ENCODE measurements at regions not wholly inside any gene's neighbourhood (a gene's known extent, or its start where the extent isn't known, plus 50 kb on each side); places are given as distances from the start of the nearest gene placed in this dataset.

DNA sequence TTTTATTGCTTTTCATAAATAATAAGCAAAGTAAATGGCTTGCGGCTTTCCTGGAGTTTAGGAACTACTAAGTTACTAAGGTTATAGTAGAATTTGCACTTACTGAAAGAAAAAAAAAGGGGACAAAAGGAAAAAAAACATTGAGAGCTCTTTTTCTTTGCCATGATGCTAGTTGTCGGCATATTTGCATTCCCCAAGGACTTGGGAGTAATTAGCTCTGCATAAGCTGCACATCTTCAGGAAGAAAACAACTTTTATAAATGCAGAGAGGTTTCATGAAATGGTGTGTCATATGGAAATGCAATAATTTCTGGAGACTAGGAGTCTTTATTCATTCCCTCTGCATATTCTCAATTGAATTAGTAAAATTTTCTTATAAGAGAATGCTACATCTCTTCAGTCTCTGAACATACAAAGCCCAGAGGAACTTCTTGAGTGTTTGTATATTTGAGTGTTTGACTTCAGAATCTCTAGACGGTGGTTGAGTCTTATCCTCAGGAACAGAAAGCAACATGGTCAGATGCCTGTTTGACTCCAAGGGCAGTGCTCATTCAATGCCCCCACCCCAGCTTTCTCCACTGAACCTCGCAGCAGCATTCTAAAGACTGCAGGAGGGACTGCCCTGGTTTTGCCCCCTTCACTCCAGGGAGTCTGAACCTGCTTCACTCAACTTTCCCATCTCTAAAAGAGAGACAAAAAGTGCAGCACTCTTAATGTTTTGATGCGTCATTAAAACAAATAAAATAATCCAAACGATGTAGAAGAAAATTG is 158.9 kb upstream of the EEA1 start:
- CTCF ChIA-PET: no interaction called here
- Histone ChIP-seq H3K4me1 (peaks cover 61% of the 10 kb centered on the region), H3K27me3 (replicated peaks; ENCODE audit: control insufficient read depth, insufficient read depth, low read length) (no peaks in the 10 kb centered on the region), H3K36me3 (ENCODE audit: control insufficient read depth, insufficient read depth, low read length) (no peaks in the 10 kb centered on the region), H3K4me3 (ENCODE audit: low read depth, low read length) (no peak overlapping the region), H3K9me3 (peaks cover 17% of the 10 kb centered on the region)
- intact Hi-C loops (cut with micrococcal nuclease; ENCODE audit: unreplicated experiment): loop anchor here (1.0 to 5.0 kb wide), 10 partner anchors 14 to 292 kb away; no protein-coding TSS in a partner anchor
- H3K27ac Mint-ChIP-seq (ENCODE audit: unreplicated experiment): peak overlapping the region; percentile 98
- peaks cover 49% of the 10 kb centered on the region for H3K4me1 Mint-ChIP-seq (ENCODE audit: low read depth, unreplicated experiment)
- H3K4me3 Mint-ChIP-seq (ENCODE audit: unreplicated experiment): peak overlapping the region; percentile 27
- no peaks in the 10 kb centered on the region for H3K9me3 Mint-ChIP-seq (ENCODE audit: unreplicated experiment)
- DNase-seq: no peak
- TF ChIP-seq CTCF (IDR thresholded peaks at IDR 0.05; ENCODE audit: insufficient read depth in 1 of 2, low read depth in 1 of 2, low read length in 1 of 2, severe bottlenecking in 1 of 2, unreplicated experiment in 1 of 2): no peak
- BruUV-seq (replicated peaks): no TSS peak
- H3K27me3 Mint-ChIP-seq (ENCODE audit: insufficient read depth, unreplicated experiment): no peaks in the 10 kb centered on the region
- POLR2A ChIA-PET: interaction anchor here (0.6 to 1.0 kb wide), 2 partner anchors 68 to 100 kb away, joined by 3 to 4 read pairs; no protein-coding TSS in a partner anchor
- peaks cover 26% of the 10 kb centered on the region for H3K36me3 Mint-ChIP-seq (ENCODE audit: insufficient read depth, unreplicated experiment)

- peak; percentile 37 to 67 for DNase-seq
- Histone ChIP-seq H3K4me1 (peaks cover 67% of the 10 kb centered on the region), H3K4me3 (ENCODE audit: low read depth, low read length) (no peak overlapping the region), H3K9me3 (peaks cover 17% of the 10 kb centered on the region), H3K36me3 (ENCODE audit: control insufficient read depth, insufficient read depth, low read length) (no peaks in the 10 kb centered on the region), H3K27me3 (replicated peaks; ENCODE audit: control insufficient read depth, insufficient read depth, low read length) (no peaks in the 10 kb centered on the region)
- BruUV-seq (replicated peaks): no TSS peak
- no peaks in the 10 kb centered on the region for H3K27me3 Mint-ChIP-seq (ENCODE audit: insufficient read depth, unreplicated experiment)
- no peak overlapping the region for H3K4me3 Mint-ChIP-seq (ENCODE audit: unreplicated experiment)
- intact Hi-C loops (cut with micrococcal nuclease; ENCODE audit: unreplicated experiment): loop anchor here (2.0 to 5.0 kb wide), 2 partner anchors 83 to 103 kb away; no protein-coding TSS in a partner anchor
- ChIA-PET POLR2A (no interaction called here), CTCF (no interaction called here)
- peak overlapping the region; percentile 98 for H3K27ac Mint-ChIP-seq (ENCODE audit: unreplicated experiment)
- TF ChIP-seq CTCF (IDR thresholded peaks at IDR 0.05; ENCODE audit: insufficient read depth in 1 of 2, low read depth in 1 of 2, low read length in 1 of 2, severe bottlenecking in 1 of 2, unreplicated experiment in 1 of 2): no peak
- H3K9me3 Mint-ChIP-seq (ENCODE audit: unreplicated experiment): no peaks in the 10 kb centered on the region
- H3K4me1 Mint-ChIP-seq (ENCODE audit: low read depth, unreplicated experiment): peaks cover 54% of the 10 kb centered on the region
- H3K36me3 Mint-ChIP-seq (ENCODE audit: insufficient read depth, unreplicated experiment): peaks cover 25% of the 10 kb centered on the region
Observed at GRCh38 chr12:93089805-93090569, 160.9 kb upstream of the EEA1 start.

- POLR2A ChIA-PET: no interaction called here
- Histone ChIP-seq H3K4me1 (peaks cover 67% of the 10 kb centered on the region), H3K4me3 (ENCODE audit: low read depth, low read length) (no peak overlapping the region), H3K36me3 (ENCODE audit: control insufficient read depth, insufficient read depth, low read length) (no peaks in the 10 kb centered on the region), H3K27me3 (replicated peaks; ENCODE audit: control insufficient read depth, insufficient read depth, low read length) (no peaks in the 10 kb centered on the region), H3K9me3 (peaks cover 13% of the 10 kb centered on the region)
- peak overlapping the region; percentile 98 for H3K27ac Mint-ChIP-seq (ENCODE audit: unreplicated experiment)
- no peak for TF ChIP-seq CTCF (IDR thresholded peaks at IDR 0.05; ENCODE audit: insufficient read depth in 1 of 2, low read depth in 1 of 2, low read length in 1 of 2, severe bottlenecking in 1 of 2, unreplicated experiment in 1 of 2)
- H3K4me1 Mint-ChIP-seq (ENCODE audit: low read depth, unreplicated experiment): peaks cover 53% of the 10 kb centered on the region
- BruUV-seq (replicated peaks): no TSS peak
- H3K4me3 Mint-ChIP-seq (ENCODE audit: unreplicated experiment): peak overlapping the region; percentile 19
- no peaks in the 10 kb centered on the region for H3K9me3 Mint-ChIP-seq (ENCODE audit: unreplicated experiment)
- no peaks in the 10 kb centered on the region for H3K27me3 Mint-ChIP-seq (ENCODE audit: insufficient read depth, unreplicated experiment)
- CTCF ChIA-PET: no interaction called here
- H3K36me3 Mint-ChIP-seq (ENCODE audit: insufficient read depth, unreplicated experiment): peaks cover 19% of the 10 kb centered on the region
- peak in 1 of 2 experiments; percentile 44 for DNase-seq
- intact Hi-C loops (cut with micrococcal nuclease; ENCODE audit: unreplicated experiment): loop anchor here (2.0 kb wide), 1 partner anchor 104 kb away; no protein-coding TSS in a partner anchor
Observed at GRCh38 chr12:93090731-93091172, 161.7 kb upstream of the EEA1 start.

All from Caco-2 (cell line).